ENCODE measurements at regions not wholly inside any gene's neighbourhood (a gene's known extent, or its start where the extent isn't known, plus 50 kb on each side); places are given as distances from the start of the nearest gene placed in this dataset.
"Not testable (repeated sequence)": the region's sequence is repeated elsewhere in the genome, so short reads cannot be mapped to it uniquely, and the experiment has no call there.

DNA sequence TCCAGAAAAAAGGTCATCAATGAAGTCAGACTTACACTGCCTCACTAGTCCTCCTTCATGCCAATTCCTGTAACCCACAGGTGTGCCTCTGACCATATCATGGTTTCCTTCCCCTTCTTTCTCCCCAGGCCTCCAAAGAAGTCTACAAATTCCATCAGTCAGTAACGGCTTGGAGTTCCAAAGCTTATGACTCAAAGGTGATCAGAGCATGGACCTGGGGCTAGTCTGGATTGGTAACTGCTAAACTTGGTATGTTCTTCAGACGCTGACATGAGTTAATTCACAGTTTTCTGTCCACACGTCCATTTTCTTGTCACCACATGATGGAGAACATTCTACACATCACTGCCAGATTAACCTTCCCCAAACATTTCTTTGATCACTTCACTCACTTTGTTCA is 560.4 kb downstream of the ETNK1 start:
- no peak for DNase-seq (ENCODE audit: low spot score)

DNA sequence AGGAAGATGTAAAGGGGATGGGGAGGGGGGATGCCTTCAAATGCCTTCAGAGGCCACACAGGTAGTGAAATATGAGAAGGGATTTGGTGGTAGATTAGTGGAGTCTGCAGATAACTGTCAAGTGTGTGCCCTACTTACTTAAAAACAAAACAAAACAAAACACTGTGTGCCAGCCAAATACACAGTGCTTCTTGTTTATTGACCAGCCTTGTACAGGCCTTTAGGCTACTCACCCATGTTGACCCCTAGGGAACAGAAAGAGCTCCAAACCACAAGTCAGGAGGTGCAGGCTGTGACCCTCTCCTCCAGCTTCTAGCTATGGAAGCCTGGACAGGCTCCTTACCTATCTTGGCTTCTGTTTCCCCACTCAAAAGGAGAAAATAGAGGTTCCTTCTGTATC is 562.0 kb downstream of the ETNK1 start:
- no peak for DNase-seq (ENCODE audit: low spot score)

DNA sequence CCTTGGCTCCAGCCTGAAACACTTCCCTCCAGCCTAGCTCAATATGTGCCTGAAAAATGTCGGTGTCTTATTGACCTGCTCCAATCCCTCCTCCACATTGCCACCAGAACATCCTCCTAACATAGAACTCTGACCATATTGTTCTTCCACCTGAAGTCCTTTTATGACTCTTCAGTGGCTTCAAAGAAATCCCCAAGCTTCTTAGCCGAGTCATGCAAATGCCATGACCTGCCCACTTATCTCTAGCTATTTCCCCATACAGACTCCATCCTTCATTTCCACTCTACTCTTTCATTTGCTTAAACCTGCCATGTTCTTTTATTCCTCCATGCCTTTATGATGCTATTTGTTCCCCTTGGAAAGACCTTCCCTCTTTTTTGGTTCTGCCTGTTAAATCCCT is 568.6 kb downstream of the ETNK1 start:
- no peak for DNase-seq (ENCODE audit: low spot score)

DNA sequence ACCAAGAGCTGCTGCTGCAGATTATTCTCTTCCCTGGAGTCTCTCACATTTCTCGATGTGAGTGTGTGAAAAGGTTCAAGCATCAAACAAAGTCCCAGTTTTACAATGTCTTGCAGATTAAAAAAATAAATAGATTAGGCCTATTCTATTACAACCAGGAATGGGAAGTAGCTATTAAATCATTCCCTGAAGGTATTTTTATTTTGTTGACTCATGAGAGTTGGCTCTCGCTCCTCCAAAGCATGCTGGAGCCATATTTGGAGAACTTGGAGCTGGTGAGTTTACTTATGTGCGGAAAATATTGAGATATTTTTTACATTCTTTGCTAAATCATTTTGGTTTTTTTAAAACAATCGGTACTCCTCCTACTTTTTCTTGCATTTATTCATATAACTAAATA is 572.3 kb downstream of the ETNK1 start:
- no peak for DNase-seq (ENCODE audit: low spot score)

DNA sequence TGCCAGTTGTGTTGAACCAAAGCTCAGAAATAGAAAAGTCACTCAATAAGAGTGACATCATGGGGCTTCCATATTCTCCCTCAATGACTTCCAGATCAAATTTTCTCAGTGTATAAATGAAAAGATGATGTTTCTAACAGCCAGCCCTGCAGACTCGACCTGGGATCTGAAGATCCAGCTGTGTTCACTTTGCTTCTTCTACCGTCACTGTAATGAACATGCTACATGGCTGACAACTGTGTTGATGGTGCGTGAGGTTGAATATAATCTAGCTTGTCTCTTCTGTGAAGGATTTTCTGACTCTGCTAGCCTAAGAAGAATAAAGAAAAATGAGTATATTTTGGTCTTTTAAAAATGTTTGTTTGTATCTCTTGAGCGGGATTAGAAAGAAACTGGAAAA is 577.8 kb downstream of the ETNK1 start:
- DNase-seq (ENCODE audit: low spot score) = no peak

DNA sequence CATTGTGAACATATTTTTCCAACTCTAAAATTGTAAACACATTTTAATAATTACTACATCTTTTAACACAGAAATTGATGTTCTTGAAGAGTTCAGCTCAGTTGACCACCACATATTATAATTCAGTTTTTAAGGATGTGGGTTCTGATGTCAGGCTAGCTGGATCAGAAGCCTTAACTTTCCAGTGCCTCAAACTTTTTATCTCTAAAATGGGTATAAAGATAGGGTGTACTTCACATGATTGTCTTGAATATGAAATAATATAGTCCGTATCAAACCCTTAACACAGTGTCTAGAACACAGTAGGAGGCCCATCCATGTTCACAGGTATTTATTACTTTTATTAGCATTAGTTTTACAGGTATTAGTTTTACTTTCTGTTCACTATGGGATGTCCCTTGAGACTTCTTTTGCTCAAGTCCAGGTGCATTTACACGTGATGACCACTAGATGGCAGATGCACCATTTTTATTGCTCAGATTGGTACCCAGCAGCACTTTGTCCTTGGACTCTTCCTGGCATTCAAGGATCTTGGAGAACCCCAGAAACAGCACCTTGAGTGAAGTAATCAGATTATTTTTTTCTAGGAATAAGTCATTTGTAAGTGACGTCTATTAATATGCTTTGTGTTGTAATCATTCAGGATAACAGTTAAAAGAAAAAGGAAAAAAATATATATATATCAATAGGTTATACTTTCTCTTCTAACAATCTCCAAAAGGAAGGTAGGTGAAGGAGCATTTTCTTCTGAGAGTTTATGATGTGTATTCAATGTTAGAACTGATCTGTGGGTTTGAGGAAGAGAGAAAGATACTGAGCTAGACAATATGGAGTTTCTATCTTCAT is 580.2 kb downstream of the ETNK1 start:
- DNase-seq (ENCODE audit: low spot score) = peak; percentile 25

DNA sequence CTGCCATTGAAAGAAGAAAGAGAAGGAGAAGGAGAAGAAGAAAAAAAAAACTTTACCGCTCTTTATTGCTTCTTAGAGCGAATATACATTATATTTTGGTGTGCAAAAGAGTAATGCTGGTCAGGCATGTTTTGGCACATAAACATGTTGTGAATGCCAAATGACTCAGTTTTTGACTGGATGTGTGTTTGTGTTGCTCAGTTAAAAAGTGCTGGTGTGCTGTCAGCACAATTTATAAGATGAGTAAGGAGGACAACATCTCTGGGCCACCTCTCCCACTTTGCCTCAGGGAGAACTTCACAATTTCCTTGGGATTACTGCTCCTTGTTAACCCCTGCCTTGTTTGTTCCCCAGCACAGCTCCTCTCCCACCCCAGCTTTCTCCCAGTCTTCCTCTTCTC is 584.8 kb downstream of the ETNK1 start:
- no peak for DNase-seq (ENCODE audit: low spot score)

DNA sequence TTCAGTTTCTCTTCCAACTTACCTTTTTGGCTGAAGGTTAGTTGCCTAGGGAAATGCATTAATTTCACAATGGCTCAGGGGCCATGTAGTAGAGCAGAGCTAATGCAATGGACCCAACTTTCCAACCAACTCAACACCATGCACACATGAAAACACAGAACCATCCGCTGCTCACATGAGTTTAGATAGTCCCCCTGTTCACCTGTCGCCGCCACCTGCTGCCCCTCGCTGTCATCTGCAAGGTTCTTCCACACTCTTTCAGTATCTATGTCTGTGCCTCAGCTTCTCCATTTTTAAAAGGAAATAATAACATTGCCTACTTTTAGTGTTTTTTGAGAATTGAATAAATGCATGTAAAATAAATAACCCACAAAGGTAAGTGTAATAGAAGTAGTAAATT is 585.6 kb downstream of the ETNK1 start:
- no peak for DNase-seq (ENCODE audit: low spot score)

DNA sequence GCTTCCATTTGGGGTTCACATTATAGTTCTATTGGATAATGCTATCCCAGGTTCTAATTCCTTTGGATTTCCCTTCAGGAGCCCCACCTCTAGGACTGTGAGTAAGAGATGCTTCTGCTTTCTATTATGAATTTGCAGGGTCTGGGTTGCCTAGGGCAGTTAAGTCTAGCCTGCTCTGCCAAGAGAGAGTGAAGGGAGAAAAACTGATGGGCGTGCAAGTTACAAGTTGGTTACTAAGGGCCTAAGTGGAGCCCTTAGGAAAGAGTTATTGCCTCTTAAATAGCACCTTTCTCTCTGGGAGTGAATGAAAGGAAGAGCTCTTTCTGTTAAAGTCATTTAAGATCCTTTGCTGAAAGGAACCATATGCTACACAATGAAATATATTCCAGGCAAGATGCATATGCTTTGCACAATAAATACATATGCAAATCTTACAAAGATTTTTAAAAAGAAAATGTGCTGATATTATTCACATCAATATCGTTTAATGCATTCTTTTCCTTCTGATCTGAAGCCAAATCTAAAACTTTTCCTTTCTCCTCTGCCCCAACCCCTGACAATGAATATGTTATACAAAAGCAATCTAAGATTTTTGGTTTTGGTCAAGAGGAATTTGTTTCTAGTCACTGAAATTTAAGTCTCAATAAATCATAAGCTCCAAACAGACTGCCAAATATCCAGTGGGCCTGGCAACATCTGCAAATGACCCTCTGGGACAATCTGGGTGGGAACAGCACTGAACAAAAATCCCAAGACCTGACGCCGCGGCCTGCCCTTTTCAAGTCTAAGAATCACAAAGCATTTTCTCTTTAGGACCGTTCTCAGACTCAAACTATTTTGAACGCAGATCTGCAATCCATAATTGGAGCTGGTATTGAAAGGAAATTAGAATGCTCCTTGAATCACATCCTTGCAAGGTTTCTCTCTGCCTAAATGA is 586.7 kb downstream of the ETNK1 start:
- no peak for DNase-seq (ENCODE audit: low spot score)

DNA sequence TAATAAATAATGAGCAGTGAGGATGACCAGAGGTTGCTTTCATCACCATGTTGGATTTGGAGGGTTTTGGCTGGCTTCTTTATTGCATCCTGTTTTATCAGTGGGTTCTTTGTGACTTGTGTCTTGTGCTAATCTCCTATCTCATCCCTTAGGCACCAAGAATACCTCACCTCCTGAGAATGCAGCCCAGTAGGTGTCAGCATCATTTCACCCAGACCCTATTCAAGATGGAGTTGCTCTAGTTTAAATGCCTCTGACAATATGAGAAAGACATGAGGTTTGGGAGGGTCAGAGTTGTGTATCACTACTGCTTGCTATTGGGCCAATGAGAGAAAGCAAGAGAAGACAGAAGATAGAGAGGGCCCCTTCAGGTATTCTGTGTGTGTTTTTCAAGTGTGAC is 592.2 kb downstream of the ETNK1 start:
- DNase-seq (ENCODE audit: low spot score) = no peak

DNA sequence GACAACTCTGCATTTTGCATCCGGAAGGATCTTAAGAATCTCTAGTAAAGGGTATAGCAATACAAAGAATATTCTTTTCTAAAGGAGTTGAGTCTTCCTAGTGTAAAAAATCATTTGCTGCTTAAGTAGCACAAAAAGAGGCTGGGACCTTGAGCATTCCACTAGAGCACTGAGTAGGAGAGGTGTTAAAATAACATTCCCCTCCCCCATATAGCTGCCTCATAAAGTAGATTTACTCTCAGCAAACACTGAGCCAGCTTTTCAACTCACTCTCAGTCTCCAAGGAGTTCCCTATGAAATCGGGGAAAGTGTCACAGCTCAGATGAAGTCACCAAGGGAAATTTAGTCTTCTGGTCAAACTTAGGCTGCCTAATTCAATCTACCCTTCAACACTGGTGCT is 592.7 kb downstream of the ETNK1 start:
- no peak for DNase-seq (ENCODE audit: low spot score)

DNA sequence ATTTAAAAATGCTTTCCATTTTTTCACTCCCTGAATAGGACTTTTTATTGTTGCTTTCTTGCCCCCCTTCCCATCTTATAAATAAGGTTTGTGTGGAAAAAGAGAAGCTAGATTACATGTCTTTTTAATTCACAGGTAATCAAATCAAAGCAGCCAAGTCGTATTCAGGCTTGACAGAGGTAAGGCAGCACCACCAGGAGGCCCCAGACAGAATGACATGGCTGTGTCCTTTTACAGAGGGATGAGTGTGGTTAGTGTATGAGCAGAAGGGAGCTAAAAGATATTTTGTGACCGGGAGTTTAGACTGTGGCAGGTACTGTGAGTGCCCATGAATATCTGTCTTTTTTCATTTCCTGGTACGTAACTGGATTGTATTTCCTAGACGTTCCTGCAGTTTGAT is 596.1 kb downstream of the ETNK1 start:
- no peak for DNase-seq (ENCODE audit: low spot score)

DNA sequence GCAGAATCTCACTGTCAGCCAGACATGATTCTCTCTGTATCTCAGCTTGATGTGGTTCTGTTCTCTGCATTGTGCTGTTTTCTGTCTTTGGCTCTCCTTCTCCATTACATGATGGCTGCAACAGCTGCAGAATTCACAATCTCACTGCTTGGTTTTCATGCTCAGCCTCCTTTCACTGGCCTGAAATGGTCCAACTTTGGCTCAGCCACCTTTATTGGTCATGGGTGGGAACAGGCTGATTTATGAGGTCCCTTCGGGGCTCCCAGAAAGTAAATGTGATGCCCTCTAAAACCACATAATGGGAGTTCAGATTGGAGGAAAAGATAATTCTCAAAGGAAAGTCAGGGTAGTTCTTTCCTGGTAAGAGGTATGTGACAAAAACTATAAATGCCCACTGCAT is 597.0 kb downstream of the ETNK1 start:
- DNase-seq (ENCODE audit: low spot score) = no peak

DNA sequence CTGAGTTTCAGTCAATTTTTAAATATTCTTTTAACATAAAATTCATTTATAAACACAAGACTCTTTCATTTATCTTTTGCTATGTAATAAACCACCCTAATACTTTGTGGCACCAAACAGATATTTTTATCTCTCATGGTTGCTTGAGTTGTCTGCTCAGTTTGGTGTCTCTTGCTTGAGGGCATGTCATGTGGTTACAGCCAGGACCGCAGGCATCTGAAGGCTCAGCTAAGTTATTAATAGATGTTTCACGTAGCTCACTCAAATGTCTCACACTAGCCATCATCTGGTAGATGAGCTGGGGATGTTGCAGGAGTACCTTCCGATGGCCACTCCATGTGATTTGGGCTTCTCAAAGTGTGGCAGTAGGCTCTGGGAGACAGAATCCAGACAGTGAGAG is 597.8 kb downstream of the ETNK1 start:
- peak; percentile 4 for DNase-seq (ENCODE audit: low spot score)

DNA sequence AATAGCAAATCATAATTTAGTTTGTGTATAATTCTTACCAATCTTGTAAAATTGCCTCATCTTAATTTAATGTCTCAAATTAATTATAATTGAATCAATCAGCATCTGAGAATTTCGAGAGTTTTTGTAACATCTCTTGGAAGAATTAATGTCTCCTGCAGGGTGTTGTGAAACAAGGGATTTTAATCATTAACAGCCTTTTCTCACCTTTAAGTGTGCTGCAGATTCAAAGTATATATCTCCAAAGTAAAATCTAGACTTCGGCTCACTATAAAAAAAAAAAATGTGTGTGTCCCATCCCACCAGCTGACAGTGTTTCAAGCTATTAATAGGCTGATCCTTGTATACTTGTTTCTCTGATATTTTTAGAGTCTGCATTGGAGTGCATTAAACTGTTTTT is 603.1 kb downstream of the ETNK1 start:
- no peak for DNase-seq (ENCODE audit: low spot score)

DNA sequence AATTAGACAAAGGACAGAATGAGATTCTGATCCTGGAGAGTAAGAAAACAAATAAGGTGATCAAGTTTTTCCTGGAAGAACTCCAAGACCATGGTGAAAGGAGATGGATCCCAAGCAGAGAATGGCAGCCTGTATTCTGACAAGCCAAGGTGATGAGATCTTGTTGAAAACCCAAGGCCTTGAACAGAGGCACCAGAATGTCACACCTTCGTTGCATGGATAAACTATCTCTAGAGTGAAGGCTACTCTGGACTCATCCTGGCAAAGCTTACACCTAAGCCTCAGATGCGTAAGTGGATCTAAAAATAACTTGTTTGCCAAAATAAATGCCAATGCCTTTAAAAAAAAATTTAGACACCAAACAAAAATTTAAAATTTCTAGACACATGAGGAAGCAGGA is 605.9 kb downstream of the ETNK1 start:
- DNase-seq (ENCODE audit: low spot score) = no peak

DNA sequence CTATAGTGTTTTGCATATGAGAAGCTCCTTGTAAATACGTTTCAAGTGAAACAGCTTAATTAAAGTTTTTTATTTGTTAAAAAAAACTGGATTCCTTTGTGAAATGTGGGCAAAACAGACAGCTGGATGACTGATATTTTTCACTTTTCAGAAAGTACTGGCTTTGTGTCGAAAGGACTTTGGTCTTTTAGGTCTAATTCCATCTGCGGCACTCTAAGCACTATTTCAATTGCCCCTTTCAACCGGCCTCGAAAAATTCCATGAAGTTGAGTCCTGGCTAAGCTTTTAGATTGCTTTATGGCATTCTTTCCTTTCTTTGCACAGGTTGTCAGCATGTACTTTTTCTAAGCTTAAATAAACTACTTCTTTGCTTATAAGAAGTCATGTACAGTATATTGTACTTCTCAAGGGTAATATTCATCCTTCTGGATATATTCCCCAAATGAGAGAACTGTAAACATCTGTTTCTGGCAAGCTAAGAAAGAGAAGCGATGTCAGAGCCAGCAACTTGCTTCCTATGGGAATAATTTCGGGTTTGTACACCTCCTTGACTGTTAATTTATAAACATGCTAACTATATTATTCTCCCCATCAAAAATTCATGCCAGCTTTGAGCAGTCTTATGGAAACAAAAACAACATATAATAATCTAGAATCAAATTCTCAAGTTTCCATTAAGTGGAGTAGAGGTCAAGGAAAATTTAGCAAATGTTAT is 611.3 kb downstream of the ETNK1 start:
- DNase-seq (ENCODE audit: low spot score) = no peak

DNA sequence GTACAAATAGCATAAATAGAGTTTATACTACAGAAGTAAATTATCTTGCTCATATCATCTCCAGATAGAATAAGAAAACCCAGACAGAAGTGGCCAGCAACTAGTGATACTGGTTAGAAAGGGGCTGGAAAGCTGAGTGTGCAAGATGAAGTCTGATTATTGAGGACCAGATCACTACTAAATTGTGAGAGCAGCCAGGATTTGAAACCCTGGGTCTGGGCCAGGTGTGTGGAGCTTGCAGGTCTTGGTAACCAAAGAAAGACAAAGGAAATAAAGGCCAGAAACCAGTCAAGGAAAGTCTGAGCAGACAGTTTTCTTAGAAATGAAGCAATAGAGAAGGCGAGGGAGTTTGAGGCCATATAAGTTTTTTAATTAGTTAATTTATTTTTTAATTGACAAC is 611.8 kb downstream of the ETNK1 start:
- DNase-seq (ENCODE audit: low spot score) = no peak

DNA sequence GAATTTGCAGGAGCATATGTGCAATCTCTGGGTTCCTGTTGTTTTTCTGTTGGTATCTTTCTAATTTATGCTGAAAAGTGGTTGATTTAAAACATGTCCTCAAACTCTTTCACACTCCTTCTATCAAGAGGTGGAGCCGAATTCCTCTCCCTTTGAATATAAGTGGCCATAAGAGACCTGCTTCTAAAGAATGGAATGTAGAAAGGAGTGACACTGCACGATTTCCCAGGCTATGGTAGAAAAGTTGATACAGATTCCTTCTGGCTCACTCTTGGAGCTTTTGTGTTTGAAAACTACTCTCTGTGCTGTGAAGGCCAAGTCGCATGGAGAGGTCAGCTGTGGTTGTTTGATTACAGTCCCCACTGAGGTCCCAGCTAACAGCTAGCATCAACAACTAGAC is 613.2 kb downstream of the ETNK1 start:
- no peak for DNase-seq (ENCODE audit: low spot score)

DNA sequence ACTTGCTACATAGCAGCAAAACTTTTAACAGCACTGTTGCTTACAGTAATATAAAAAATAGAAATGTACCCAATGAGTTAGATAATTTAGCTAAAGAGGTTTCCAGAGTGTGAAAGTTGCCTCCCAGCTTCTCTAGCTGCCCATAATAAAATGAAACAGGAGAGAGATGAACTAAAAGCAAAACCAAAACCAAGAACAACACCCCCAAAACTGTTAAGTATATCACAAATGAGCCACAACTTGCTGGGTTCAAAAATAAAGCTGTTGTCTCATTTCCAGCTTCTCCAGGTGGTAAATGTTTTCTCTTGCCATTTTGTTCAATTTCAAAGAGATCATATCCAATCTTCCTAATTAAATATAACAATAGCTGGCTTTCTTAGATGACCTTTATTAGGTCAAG is 614.0 kb downstream of the ETNK1 start:
- DNase-seq (ENCODE audit: low spot score) = no peak

DNA sequence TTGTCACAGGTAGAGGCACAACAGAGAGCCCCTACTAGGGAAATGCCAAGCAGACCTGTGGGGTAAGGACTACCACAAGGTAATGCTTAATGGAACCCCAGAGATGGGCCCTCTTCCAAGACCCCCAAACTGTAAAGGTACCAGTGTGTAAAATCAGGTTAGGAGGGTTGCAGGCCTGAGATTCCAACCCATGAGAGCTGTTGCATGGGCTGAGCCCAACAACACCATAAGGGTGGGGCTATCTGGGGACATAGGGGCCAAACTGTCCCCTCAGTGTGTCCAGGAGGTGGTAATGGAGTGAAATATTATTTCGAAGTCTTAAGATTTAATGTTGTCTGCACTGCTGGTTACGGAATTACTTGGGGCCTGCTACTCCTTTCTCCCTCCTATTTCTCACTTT is 620.2 kb downstream of the ETNK1 start:
- no peak for DNase-seq (ENCODE audit: low spot score)

DNA sequence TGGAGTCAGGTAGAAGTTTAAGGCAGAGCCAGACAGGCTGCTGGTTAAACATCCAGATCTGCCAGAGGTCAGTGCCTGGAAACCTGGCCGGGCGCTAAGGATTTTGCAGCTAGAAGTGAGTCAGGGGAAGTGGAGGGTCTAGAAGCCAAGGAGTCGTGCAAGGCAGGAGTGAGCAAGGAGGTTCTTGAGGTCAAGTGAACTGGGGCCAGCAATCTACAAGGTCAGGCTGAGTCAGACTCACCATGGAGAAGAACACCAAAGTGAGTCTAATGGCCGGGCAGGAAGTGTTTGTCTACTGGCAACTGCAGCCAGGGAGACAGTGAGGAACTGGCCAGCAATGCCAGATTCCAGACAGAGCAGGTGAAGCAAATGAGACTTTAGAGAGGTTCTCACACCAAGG is 628.2 kb downstream of the ETNK1 start:
- no peak for DNase-seq (ENCODE audit: low spot score)

DNA sequence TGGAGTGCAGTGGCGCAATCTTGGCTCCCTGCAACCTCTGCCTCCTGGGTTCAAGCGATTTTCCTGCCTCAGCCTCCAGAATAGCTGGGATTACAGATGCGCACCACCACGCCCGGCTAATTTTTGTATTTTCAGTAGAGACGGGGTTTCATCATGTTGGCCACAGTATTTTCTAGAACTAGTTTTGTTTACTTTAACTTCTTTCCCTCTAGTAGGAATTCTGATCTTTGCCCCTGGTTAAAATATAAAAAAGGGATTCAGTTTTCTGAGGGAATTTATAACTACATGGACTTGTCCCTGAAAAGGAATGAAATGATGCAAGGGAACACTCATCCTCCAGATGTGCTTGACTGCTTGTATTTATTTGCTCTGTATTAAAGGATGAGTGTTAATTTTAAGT is 628.9 kb downstream of the ETNK1 start:
- DNase-seq (ENCODE audit: low spot score) = not testable (repeated sequence)
